Fibroblast of lung (primary cell): ENCODE measurements at regions not wholly inside any gene's neighbourhood (a gene's known extent, or its start where the extent isn't known, plus 50 kb on each side); places are given as distances from the start of the nearest gene placed in this dataset.

Source experiments
- DNase-seq, 2 donors: peaks; one replicate each; pipeline versions ENCODE4 v3.0.0 to v3.0.0-alpha.2; 2010; ENCODE audit warnings: low read depth in 2 of 2
- H2AFZ ChIP-seq: 2 replicates; pipeline ENCODE4 v1.5.1; 2012; ENCODE audit warnings: low read length, control low read depth, inconsistent platforms
- H3K27ac ChIP-seq: 2 replicates; pipeline ENCODE4 v1.5.1; 2011; ENCODE audit warnings: low read length, control low read depth; ENCODE audit not compliant: insufficient read depth
- H3K27me3 ChIP-seq: 2 replicates; pipeline ENCODE4 v1.5.1; 2011; ENCODE audit warnings: mild to moderate bottlenecking, low read length; ENCODE audit not compliant: control insufficient read depth, insufficient read depth
- H3K36me3 ChIP-seq: 2 replicates; pipeline ENCODE4 v1.5.1; 2011; ENCODE audit warnings: low read length; ENCODE audit not compliant: control insufficient read depth, insufficient read depth
- H3K4me1 ChIP-seq: 2 replicates; pipeline ENCODE4 v1.5.1; 2011; ENCODE audit warnings: low read length; ENCODE audit not compliant: control insufficient read depth, insufficient read depth; ENCODE audit errors: extremely low read depth
- H3K4me2 ChIP-seq: 2 replicates; pipeline ENCODE4 v1.5.1; 2011; ENCODE audit warnings: low read length, control low read depth; ENCODE audit not compliant: insufficient read depth; ENCODE audit errors: extremely low read depth
- H3K4me3 ChIP-seq, 4 experiments: fragments of 200-600 bp in 1 of 4; sonication (generic) in 1 of 4; replicated peaks in 1 of 4; 2 replicates each; pipeline ENCODE4 v1.5.1; 2011 to 2016; ENCODE audit warnings: low read length in 4 of 4, low read depth in 3 of 4, mild to moderate bottlenecking in 3 of 4, control low read depth in 2 of 4, inconsistent platforms in 1 of 4, mixed read lengths in 1 of 4; ENCODE audit not compliant: insufficient read depth in 1 of 4; ENCODE audit errors: control extremely low read depth in 1 of 4
- H3K79me2 ChIP-seq: 2 replicates; pipeline ENCODE4 v1.5.1; 2012; ENCODE audit warnings: mild to moderate bottlenecking, low read length, inconsistent platforms; ENCODE audit not compliant: control insufficient read depth, insufficient read depth
- H3K9ac ChIP-seq: 2 replicates; pipeline ENCODE4 v1.5.1; 2011; ENCODE audit warnings: mild to moderate bottlenecking, low read length, control low read depth; ENCODE audit not compliant: insufficient read depth
- H3K9me3 ChIP-seq: 2 replicates; pipeline ENCODE4 v1.5.1; 2012; ENCODE audit warnings: low read depth, low read length; ENCODE audit not compliant: control insufficient read depth, insufficient read depth
- H4K20me1 ChIP-seq: 2 replicates; pipeline ENCODE4 v1.5.1; 2011; ENCODE audit warnings: low read length; ENCODE audit not compliant: control insufficient read depth, insufficient read depth; ENCODE audit errors: extremely low read depth
- CTCF ChIP-seq, 2 donors: IDR thresholded peaks in 1 of 2; conservative IDR thresholded peaks in 1 of 2; 1 replicate in 1 of 2; 2 replicates in 1 of 2; pipeline ENCODE4 v1.5.1; 2011 to 2012; ENCODE audit warnings: low read length in 2 of 2, control low read depth in 1 of 2, inconsistent platforms in 1 of 2, low read depth in 1 of 2, mild to moderate bottlenecking in 1 of 2
- EZH2 ChIP-seq: IDR thresholded peaks from 2 replicates; pipeline ENCODE4 v1.5.1; 2012; ENCODE audit warnings: low read length, control low read depth, mild to moderate bottlenecking; ENCODE audit errors: missing control alignments

DNA sequence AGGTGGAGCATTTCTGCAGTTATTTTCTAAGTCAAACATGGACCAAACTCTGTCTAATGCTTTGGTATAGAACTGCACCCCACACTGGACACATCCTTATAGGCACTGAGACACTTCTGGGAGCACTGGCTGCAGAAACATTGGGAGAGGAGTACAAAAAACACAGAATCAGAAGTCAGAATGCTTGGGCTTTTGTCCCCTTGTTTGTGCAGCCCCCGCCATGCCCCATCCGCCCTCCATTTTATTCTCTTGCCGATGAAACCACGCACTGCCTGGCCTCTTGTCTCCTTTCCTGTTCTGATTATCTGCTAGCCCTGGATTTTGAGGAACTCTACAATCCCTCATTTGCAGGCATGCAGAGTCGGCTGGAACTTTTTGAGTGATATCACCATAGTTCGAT is 1201.2 kb downstream of the TBC1D22A start:
- Histone ChIP-seq H2AFZ (no peak overlapping the region), H3K4me2 (no peak overlapping the region), H3K27ac (no peak overlapping the region), H3K9ac (no peak overlapping the region), H3K79me2 (no peaks in the 10 kb centered on the region), H3K36me3 (no peaks in the 10 kb centered on the region), H3K4me3 (no peak overlapping the region), H4K20me1 (no peaks in the 10 kb centered on the region), H3K9me3 (no peaks in the 10 kb centered on the region), H3K27me3 (no peaks in the 10 kb centered on the region), H3K4me1 (no peaks in the 10 kb centered on the region)
- DNase-seq: no peak
- TF ChIP-seq CTCF (conservative IDR thresholded peaks at IDR 0.05 in 1 of 2, IDR thresholded peaks at IDR 0.05 in 1 of 2; ENCODE audit: low read depth in 1 of 2, low read length in 2 of 2) (no peak), EZH2 (no peak)

GRCh38 chr22:47957649-47958048 is 1195.2 kb downstream of the TBC1D22A start:
- TF ChIP-seq CTCF (conservative IDR thresholded peaks at IDR 0.05 in 1 of 2, IDR thresholded peaks at IDR 0.05 in 1 of 2; ENCODE audit: low read depth in 1 of 2, low read length in 2 of 2) (no peak), EZH2 (no peak)
- Histone ChIP-seq H3K9ac (no peak overlapping the region), H2AFZ (no peak overlapping the region), H3K36me3 (no peaks in the 10 kb centered on the region), H3K4me2 (no peak overlapping the region), H3K27me3 (no peaks in the 10 kb centered on the region), H3K4me1 (no peaks in the 10 kb centered on the region), H3K27ac (no peak overlapping the region), H3K9me3 (no peaks in the 10 kb centered on the region), H4K20me1 (no peaks in the 10 kb centered on the region), H3K79me2 (no peaks in the 10 kb centered on the region), H3K4me3 (no peak overlapping the region)
- DNase-seq: no peak

DNA sequence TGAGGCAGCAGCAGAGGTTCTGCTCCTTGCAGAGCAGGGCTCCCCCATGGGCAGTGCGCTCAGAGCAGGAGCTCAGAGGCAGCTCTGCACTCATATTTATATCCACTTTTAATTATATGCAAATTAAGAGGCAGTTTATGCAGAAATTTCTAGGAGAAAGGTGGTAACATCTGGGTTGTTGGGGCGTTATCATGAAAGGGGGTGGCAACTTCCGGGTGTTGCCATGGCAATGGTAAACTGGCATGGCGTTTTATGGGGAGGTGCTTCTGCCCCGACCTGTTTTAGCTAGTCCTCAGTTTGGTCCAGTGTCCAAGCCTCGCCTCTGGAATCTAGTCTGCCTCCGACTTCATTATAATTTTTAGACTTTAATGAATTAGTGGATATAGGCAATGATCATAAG is 1191.7 kb downstream of the TBC1D22A start:
- no peaks in the 10 kb centered on the region for H3K27me3 ChIP-seq
- no peaks in the 10 kb centered on the region for H4K20me1 ChIP-seq
- H3K36me3 ChIP-seq: no peaks in the 10 kb centered on the region
- no peaks in the 10 kb centered on the region for H3K4me1 ChIP-seq
- H3K9me3 ChIP-seq: no peaks in the 10 kb centered on the region
- no peak overlapping the region for H3K4me2 ChIP-seq
- no peak overlapping the region for H3K4me3 ChIP-seq
- no peak overlapping the region for H3K27ac ChIP-seq
- TF ChIP-seq CTCF (conservative IDR thresholded peaks at IDR 0.05 in 1 of 2, IDR thresholded peaks at IDR 0.05 in 1 of 2; ENCODE audit: low read depth in 1 of 2, low read length in 2 of 2): no peak
- no peak for TF ChIP-seq EZH2
- H3K9ac ChIP-seq: no peak overlapping the region
- H2AFZ ChIP-seq: no peak overlapping the region
- DNase-seq: no peak
- no peaks in the 10 kb centered on the region for H3K79me2 ChIP-seq
